Prostate gland (tissue), 2 donors: ENCODE measurements at regions not wholly inside any gene's neighbourhood (a gene's known extent, or its start where the extent isn't known, plus 50 kb on each side); places are given as distances from the start of the nearest gene placed in this dataset.

Experiments
- POLR2A ChIP-seq: fragments of 450-650 bp; IDR thresholded peaks from one replicate; pipeline ENCODE4 v1.6.1; 2016; ENCODE audit warnings: antibody characterized with exemption, mild to moderate bottlenecking
- POLR2AphosphoS5 ChIP-seq: sonication (generic); formaldehyde crosslinking; IDR thresholded peaks from one replicate; pipeline ENCODE4 v1.6.1; 2017; ENCODE audit warnings: antibody characterized with exemption
- TF ChIP-seq, protein P1 (sequence below), 4 experiments: fragments of 200-600 bp in 2 of 4; fragments of 450-650 bp in 2 of 4; sonication (generic) in 2 of 4; IDR thresholded peaks; 1 replicate in 3 of 4; 2 replicates in 1 of 4; pipeline ENCODE4 v1.5.1; 2016 to 2019; ENCODE audit warnings: antibody characterized with exemption in 4 of 4, mild to moderate bottlenecking in 2 of 4, moderate library complexity in 2 of 4

DNA sequence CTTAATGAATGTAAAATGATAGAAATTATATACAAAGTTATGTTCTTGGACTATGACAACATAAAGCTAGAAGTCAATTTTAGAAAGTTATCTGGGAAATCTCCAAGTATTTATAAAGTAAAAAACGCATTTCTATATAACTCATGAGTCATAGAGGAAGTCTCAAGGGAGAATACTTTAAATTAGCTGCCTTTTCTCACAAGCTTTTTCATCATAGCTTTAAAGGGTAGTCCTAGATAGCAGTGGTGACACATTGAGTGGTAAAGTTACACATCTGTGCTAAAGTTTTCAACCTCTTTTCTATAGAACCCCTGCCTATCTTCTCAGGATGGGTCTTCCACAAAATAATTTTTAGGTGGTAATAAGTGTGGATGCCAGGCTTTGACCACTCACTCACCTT lies 598.3 kb upstream of the FAM174A start:
- TF ChIP-seq, protein P1, sequence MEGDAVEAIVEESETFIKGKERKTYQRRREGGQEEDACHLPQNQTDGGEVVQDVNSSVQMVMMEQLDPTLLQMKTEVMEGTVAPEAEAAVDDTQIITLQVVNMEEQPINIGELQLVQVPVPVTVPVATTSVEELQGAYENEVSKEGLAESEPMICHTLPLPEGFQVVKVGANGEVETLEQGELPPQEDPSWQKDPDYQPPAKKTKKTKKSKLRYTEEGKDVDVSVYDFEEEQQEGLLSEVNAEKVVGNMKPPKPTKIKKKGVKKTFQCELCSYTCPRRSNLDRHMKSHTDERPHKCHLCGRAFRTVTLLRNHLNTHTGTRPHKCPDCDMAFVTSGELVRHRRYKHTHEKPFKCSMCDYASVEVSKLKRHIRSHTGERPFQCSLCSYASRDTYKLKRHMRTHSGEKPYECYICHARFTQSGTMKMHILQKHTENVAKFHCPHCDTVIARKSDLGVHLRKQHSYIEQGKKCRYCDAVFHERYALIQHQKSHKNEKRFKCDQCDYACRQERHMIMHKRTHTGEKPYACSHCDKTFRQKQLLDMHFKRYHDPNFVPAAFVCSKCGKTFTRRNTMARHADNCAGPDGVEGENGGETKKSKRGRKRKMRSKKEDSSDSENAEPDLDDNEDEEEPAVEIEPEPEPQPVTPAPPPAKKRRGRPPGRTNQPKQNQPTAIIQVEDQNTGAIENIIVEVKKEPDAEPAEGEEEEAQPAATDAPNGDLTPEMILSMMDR (IDR thresholded peaks at IDR 0.05): no peak
- no peak for TF ChIP-seq POLR2A
- no peak for TF ChIP-seq POLR2AphosphoS5
